ENCODE measurements at regions not wholly inside any gene's neighbourhood (a gene's known extent, or its start where the extent isn't known, plus 50 kb on each side); places are given as distances from the start of the nearest gene placed in this dataset.

GRCh38 chr13:57858376-57858775 is 226.8 kb downstream of the PCDH17 start:
- TF ChIP-seq CTCF (IDR thresholded peaks at IDR 0.05), result no peak
- no peak for TF ChIP-seq POLR2AphosphoS5 (IDR thresholded peaks at IDR 0.05)
- no peak for TF ChIP-seq EP300 (IDR thresholded peaks at IDR 0.05)
- TF ChIP-seq POLR2A (IDR thresholded peaks at IDR 0.05), result no peak

All from sigmoid colon (tissue), 4 donors.